AG04449 (cell line): ENCODE measurements at regions not wholly inside any gene's neighbourhood (a gene's known extent, or its start where the extent isn't known, plus 50 kb on each side); places are given as distances from the start of the nearest gene placed in this dataset.
"Not testable (repeated sequence)": the region's sequence is repeated elsewhere in the genome, so short reads cannot be mapped to it uniquely, and the experiment has no call there.

ENCODE experiments used
- CTCF ChIA-PET: fragments of 350-600 bp; formaldehyde crosslinking; extraction: SDS; loops from one replicate; lab custom pipeline; 2021; ENCODE audit warnings: antibody characterized with exemption; lab: Yijun Ruan, JAX
- POLR2A ChIA-PET: fragments of 400-600, 350-600 bp; formaldehyde crosslinking; extraction: SDS; loops from one replicate; lab custom pipeline; 2020; ENCODE audit warnings: antibody characterized with exemption, inconsistent platforms; lab: Yijun Ruan, JAX
- DNase-seq: peaks from one replicate; pipeline ENCODE4 v3.0.0-alpha.2; 2010; ENCODE audit warnings: low read depth, low spot score
- H3K4me3 ChIP-seq: 2 replicates; pipeline ENCODE4 v1.5.1; 2011; ENCODE audit warnings: low read depth, mild to moderate bottlenecking, control low read depth, low read length
- TF ChIP-seq, protein P1 (sequence below): IDR thresholded peaks from one replicate; pipeline ENCODE4 v1.5.1; 2011; ENCODE audit warnings: mild to moderate bottlenecking, moderate library complexity, low read length, control low read depth, inconsistent platforms; ENCODE audit not compliant: insufficient read depth; ENCODE audit errors: missing control alignments

DNA sequence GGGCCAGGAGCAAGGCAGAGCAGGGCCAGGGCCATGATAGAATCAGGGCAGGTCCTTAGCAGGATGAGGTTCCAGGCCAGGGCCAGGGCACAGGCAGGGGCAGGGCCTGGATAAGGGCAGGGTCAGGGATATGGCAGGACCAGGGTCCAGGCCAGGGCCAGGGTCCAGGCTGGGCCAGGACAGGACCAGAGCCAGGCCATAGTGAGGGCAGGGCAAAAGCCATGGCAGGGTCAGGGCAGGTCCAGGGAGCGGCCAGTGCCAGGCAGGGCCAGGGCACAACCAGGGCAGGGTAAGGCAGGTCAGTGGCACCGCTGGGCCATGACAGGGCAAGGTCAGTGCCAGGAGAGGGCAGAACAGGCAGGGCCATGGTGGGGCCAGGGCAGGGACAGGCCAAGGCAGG lies 152.2 kb downstream of the LIPI start:
- ChIA-PET POLR2A (no interaction called here), CTCF (no interaction called here)
- TF ChIP-seq, protein P1, sequence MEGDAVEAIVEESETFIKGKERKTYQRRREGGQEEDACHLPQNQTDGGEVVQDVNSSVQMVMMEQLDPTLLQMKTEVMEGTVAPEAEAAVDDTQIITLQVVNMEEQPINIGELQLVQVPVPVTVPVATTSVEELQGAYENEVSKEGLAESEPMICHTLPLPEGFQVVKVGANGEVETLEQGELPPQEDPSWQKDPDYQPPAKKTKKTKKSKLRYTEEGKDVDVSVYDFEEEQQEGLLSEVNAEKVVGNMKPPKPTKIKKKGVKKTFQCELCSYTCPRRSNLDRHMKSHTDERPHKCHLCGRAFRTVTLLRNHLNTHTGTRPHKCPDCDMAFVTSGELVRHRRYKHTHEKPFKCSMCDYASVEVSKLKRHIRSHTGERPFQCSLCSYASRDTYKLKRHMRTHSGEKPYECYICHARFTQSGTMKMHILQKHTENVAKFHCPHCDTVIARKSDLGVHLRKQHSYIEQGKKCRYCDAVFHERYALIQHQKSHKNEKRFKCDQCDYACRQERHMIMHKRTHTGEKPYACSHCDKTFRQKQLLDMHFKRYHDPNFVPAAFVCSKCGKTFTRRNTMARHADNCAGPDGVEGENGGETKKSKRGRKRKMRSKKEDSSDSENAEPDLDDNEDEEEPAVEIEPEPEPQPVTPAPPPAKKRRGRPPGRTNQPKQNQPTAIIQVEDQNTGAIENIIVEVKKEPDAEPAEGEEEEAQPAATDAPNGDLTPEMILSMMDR, result no peak
- no peak for DNase-seq
- no peak overlapping the region for H3K4me3 ChIP-seq

DNA sequence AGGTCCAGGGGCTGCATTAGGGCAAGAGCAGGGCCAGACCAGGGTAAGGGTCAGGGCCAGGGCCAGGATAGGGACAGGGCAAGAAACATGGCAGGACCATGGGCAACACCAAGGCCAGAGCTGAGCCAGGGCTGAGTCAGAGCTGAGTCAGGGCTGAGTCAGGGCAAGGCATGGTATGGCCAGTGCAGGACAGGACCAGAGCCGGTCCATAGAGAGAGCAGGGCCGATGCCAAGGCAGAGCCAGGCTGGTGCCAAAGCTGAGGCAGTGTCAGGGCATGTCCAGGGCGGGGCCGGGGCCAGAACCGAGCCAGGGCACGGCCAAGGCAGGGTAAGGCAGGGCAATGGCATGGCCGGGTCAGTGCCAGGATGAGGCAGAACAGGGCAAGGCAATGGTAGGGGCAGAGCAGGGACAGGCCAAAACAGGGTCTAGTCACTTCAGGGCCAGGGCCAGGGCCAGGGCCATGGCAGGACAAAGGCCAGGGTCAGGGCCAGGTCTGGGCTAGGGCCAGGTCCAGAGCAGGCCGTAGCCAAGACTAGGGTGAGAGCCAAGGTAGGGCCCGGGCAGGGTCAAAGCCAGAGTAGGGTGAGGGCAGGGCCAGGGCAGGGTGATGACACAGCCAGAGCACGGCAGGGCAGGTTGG lies 152.8 kb downstream of the LIPI start:
- CTCF ChIA-PET, POLR2A ChIA-PET, DNase-seq, H3K4me3 ChIP-seq: not testable (repeated sequence)

DNA sequence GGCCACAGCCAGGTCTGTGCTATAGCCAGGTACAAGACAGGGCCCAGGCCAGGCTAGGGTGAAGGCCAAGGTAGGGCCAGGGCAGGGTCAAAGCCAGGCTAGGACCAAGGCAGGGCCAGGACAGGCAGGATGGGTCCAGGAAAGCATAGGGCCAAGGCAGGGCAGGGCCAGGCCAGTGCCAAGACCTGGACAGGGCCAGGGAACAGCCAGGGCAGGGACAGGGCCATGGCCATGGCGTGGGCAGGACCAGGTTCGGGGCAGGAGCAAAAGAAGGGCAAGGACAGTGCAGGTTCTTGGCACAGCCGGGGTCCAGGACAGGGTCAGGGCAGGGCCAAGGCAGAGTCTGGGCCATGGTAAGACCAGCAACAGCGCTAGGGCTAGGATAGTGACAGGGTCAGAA lies 153.4 kb downstream of the LIPI start:
- DNase-seq, result no peak
- POLR2A ChIA-PET, result no interaction called here
- CTCF ChIA-PET, result no interaction called here
- H3K4me3 ChIP-seq, result no peak overlapping the region
- TF ChIP-seq, protein P1, result no peak

DNA sequence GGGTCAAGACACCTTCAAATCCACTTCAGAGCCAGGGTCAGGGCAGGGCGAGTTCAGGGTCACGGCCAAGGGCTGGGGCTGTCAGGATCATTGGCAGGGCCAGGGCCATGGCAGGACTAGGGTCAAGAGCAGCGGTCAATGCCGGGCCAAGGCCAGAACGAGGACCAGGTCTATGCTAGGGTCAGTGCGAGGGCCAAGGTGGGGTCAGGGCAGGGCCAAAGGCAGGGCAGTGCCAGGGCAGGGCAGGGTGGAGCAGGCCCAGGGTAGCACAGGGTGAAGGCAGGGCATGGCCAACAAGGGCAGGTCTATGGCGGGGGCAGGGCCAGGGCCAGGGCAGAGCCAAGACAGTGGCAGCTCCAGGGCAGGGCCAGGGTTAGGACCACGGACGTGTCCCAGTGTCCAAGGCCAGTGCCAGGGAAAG lies 154.0 kb downstream of the LIPI start:
- ChIA-PET POLR2A (no interaction called here), CTCF (no interaction called here)
- TF ChIP-seq, protein P1, result no peak
- no peak for DNase-seq
- no peak overlapping the region for H3K4me3 ChIP-seq

DNA sequence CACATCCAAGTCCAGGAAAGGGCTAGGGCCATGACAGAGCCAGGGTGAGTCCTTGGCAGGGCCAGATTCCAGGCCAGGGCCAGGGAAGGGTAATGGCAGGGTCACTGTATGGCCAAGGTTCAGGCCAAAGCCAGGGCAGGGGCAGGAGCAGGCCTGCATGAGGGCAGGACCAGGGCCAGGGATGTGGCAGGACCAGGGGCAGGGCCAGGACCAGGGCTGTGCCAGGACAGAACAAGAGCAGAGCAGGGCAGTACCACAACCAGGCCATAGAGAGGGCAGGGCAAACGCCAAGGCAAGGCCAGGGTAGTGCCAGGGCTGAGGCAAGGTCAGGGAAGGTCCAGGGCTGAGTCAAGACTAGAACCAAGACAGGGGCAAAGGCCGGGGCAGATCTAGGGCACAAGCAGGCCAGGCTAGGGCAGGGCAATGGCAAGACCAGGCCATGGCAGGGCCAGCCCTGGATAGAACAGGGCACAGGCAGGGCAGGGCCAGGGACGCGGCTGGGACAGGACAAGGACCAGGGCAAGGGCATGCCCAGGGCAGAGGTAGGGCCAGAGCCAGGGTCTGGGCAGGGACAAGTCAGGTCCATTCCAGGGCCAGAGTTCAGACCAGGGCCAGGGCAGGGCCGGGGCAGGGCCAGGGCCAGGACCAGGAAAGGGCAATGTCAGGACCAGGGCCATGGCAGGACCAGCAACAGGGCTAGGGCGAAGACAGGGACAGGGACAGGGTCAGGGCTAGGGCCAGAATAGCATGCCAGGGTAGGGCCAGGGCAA lies 154.8 kb downstream of the LIPI start:
- DNase-seq, H3K4me3 ChIP-seq, POLR2A ChIA-PET, CTCF ChIA-PET: not testable (repeated sequence)

DNA sequence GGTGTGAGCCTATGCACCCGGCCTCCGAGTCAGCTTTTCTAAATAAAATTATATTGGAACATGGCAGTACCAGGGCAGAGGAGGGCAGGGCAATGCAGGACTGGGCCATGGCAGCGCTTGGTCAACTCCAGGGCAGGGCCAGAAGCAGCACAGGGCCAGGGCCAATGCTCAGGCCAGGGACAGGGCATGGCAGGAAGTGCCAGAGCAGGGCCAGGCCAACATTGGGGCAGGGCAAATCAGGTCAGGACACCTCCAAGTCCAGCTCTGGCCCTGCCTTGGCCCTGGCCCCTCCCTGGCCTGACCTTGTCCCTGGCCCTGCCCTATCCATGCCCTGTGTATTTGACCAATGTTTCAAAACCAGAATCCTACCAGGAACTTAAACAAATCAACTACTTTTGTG lies 156.1 kb downstream of the LIPI start:
- ChIA-PET POLR2A (no interaction called here), CTCF (no interaction called here)
- no peak for DNase-seq
- TF ChIP-seq, protein P1, result no peak
- H3K4me3 ChIP-seq, result no peak overlapping the region

DNA sequence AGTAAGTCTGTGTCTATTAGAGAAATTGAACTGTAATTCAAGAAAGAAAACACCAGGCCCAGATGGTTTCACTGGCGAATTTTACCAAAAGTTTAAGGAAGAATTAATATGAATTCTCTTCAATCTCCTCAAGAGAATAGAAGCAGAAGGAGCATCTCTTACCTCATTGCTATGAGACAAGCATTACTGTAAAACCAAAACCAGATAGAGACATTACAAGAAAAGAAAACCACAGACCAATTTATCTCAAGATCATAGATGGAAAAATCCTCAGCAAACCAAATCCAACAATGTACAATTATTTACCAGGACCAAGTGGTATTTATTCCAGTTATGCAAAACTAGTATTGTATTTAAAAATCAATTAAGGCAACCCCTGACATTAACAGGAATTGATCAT lies 160.6 kb downstream of the LIPI start:
- TF ChIP-seq, protein P1, result no peak
- no peak overlapping the region for H3K4me3 ChIP-seq
- CTCF ChIA-PET, result no interaction called here
- POLR2A ChIA-PET, result no interaction called here
- no peak for DNase-seq
